ENCODE measurements at regions not wholly inside any gene's neighbourhood (a gene's known extent, or its start where the extent isn't known, plus 50 kb on each side); places are given as distances from the start of the nearest gene placed in this dataset.

GRCh38 chr20:57088436-57088835, 178.0 kb downstream of the BMP7 start:
- ChIA-PET CTCF (interaction anchor here (0.6 to 15.7 kb wide), 4 partner anchors 49 to 538 kb away, joined by 3 to 485 read pairs (median 42); partner anchors contain the start of gene RAE1), POLR2A (interaction anchor here (1.5 kb wide), 1 partner anchor 252 kb away, joined by 5 read pairs; no protein-coding TSS in a partner anchor)
- H3K4me1 Mint-ChIP-seq (ENCODE audit: insufficient read depth, unreplicated experiment) = peaks cover 7% of the 10 kb centered on the region
- no TSS peak for BruUV-seq (replicated peaks)
- intact Hi-C loops (cut with micrococcal nuclease) = no loop called here
- H3K36me3 Mint-ChIP-seq (ENCODE audit: insufficient read depth, unreplicated experiment) = no peaks in the 10 kb centered on the region
- H3K9me3 Mint-ChIP-seq (ENCODE audit: unreplicated experiment) = no peaks in the 10 kb centered on the region
- no peak overlapping the region for H3K27ac Mint-ChIP-seq (ENCODE audit: low read depth, unreplicated experiment)
- DNase-seq (ENCODE audit: unreplicated experiment) = no peak
- H3K27me3 Mint-ChIP-seq (ENCODE audit: insufficient read depth, unreplicated experiment) = peaks cover 19% of the 10 kb centered on the region
- no peak overlapping the region for H3K4me3 Mint-ChIP-seq (ENCODE audit: unreplicated experiment)
- TF ChIP-seq, protein P1, sequence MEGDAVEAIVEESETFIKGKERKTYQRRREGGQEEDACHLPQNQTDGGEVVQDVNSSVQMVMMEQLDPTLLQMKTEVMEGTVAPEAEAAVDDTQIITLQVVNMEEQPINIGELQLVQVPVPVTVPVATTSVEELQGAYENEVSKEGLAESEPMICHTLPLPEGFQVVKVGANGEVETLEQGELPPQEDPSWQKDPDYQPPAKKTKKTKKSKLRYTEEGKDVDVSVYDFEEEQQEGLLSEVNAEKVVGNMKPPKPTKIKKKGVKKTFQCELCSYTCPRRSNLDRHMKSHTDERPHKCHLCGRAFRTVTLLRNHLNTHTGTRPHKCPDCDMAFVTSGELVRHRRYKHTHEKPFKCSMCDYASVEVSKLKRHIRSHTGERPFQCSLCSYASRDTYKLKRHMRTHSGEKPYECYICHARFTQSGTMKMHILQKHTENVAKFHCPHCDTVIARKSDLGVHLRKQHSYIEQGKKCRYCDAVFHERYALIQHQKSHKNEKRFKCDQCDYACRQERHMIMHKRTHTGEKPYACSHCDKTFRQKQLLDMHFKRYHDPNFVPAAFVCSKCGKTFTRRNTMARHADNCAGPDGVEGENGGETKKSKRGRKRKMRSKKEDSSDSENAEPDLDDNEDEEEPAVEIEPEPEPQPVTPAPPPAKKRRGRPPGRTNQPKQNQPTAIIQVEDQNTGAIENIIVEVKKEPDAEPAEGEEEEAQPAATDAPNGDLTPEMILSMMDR (IDR thresholded peaks at IDR 0.05; ENCODE audit: unreplicated experiment) = no peak

GRCh38 chr20:57089699-57090144, 176.7 kb downstream of the BMP7 start:
- TF ChIP-seq, protein P1 (IDR thresholded peaks at IDR 0.05; ENCODE audit: unreplicated experiment) = peak; percentile 98
- intact Hi-C loops (cut with micrococcal nuclease) = loop anchor here (1.0 to 10.0 kb wide), 4 partner anchors 185 to 405 kb away; no protein-coding TSS in a partner anchor
- no peaks in the 10 kb centered on the region for H3K9me3 Mint-ChIP-seq (ENCODE audit: unreplicated experiment)
- DNase-seq (ENCODE audit: unreplicated experiment) = peak; percentile 69
- ChIA-PET POLR2A (interaction anchor here (0.6 to 3.2 kb wide), 7 partner anchors 29 to 260 kb away, joined by 3 to 16 read pairs (median 4); no protein-coding TSS in a partner anchor), CTCF (interaction anchor here (0.5 to 15.7 kb wide), 60 partner anchors 9 to 900 kb away, joined by 3 to 485 read pairs (median 4); partner anchors contain the start of genes RAE1 and SPO11)
- no peak overlapping the region for H3K4me3 Mint-ChIP-seq (ENCODE audit: unreplicated experiment)
- no peak overlapping the region for H3K27ac Mint-ChIP-seq (ENCODE audit: low read depth, unreplicated experiment)
- peaks cover 16% of the 10 kb centered on the region for H3K27me3 Mint-ChIP-seq (ENCODE audit: insufficient read depth, unreplicated experiment)
- H3K4me1 Mint-ChIP-seq (ENCODE audit: insufficient read depth, unreplicated experiment) = peaks cover 7% of the 10 kb centered on the region
- no peaks in the 10 kb centered on the region for H3K36me3 Mint-ChIP-seq (ENCODE audit: insufficient read depth, unreplicated experiment)
- no TSS peak for BruUV-seq (replicated peaks)

GRCh38 chr20:57090590-57091560, 175.6 kb downstream of the BMP7 start:
- Mint-ChIP-seq H3K9me3 (ENCODE audit: unreplicated experiment) (no peaks in the 10 kb centered on the region), H3K4me1 (ENCODE audit: insufficient read depth, unreplicated experiment) (peaks cover 7% of the 10 kb centered on the region), H3K27me3 (ENCODE audit: insufficient read depth, unreplicated experiment) (peaks cover 16% of the 10 kb centered on the region), H3K4me3 (ENCODE audit: unreplicated experiment) (no peak overlapping the region), H3K27ac (ENCODE audit: low read depth, unreplicated experiment) (no peak overlapping the region), H3K36me3 (ENCODE audit: insufficient read depth, unreplicated experiment) (no peaks in the 10 kb centered on the region)
- intact Hi-C loops (cut with micrococcal nuclease) = loop anchor here (10.0 kb wide), 2 partner anchors 184 to 404 kb away; no protein-coding TSS in a partner anchor
- ChIA-PET CTCF (interaction anchor here (0.5 to 15.7 kb wide), 59 partner anchors 8 to 1251 kb away, joined by 3 to 485 read pairs (median 4); partner anchors contain the start of genes RAE1 and SPO11), POLR2A (interaction anchor here (0.7 to 3.2 kb wide), 5 partner anchors 198 to 245 kb away, joined by 3 to 16 read pairs (median 4); no protein-coding TSS in a partner anchor)
- TF ChIP-seq, protein P1 (IDR thresholded peaks at IDR 0.05; ENCODE audit: unreplicated experiment) = no peak
- BruUV-seq (replicated peaks) = no TSS peak
- no peak for DNase-seq (ENCODE audit: unreplicated experiment)

- H3K27me3 Mint-ChIP-seq (ENCODE audit: insufficient read depth, unreplicated experiment) = peaks cover 16% of the 10 kb centered on the region
- DNase-seq (ENCODE audit: unreplicated experiment) = no peak
- ChIA-PET CTCF (interaction anchor here (0.5 to 15.7 kb wide), 29 partner anchors 10 to 1250 kb away, joined by 3 to 485 read pairs (median 4); partner anchors contain the start of genes RAE1 and SPO11), POLR2A (interaction anchor here (3.2 kb wide), 1 partner anchor 240 kb away, joined by 16 read pairs; no protein-coding TSS in a partner anchor)
- TF ChIP-seq, protein P1 (IDR thresholded peaks at IDR 0.05; ENCODE audit: unreplicated experiment) = no peak
- intact Hi-C loops (cut with micrococcal nuclease) = loop anchor here (1.0 to 10.0 kb wide), 3 partner anchors 110 to 403 kb away; no protein-coding TSS in a partner anchor
- H3K36me3 Mint-ChIP-seq (ENCODE audit: insufficient read depth, unreplicated experiment) = no peaks in the 10 kb centered on the region
- H3K4me1 Mint-ChIP-seq (ENCODE audit: insufficient read depth, unreplicated experiment) = peaks cover 7% of the 10 kb centered on the region
- H3K9me3 Mint-ChIP-seq (ENCODE audit: unreplicated experiment) = no peaks in the 10 kb centered on the region
- no TSS peak for BruUV-seq (replicated peaks)
- H3K27ac Mint-ChIP-seq (ENCODE audit: low read depth, unreplicated experiment) = no peak overlapping the region
- no peak overlapping the region for H3K4me3 Mint-ChIP-seq (ENCODE audit: unreplicated experiment)
These were observed 174.7 kb downstream of the BMP7 start for GRCh38 chr20:57091748-57092111.
